ENCODE measurements at regions not wholly inside any gene's neighbourhood (a gene's known extent, or its start where the extent isn't known, plus 50 kb on each side); places are given as distances from the start of the nearest gene placed in this dataset.
A peak's percentile ranks its signal among the peaks of the same experiment; 100 is the strongest.

GRCh38 chr14:42710071-42710470, 1103.4 kb downstream of the LRFN5 start:
- ChIA-PET CTCF (no interaction called here), POLR2A (ENCODE audit: unreplicated experiment) (interaction anchor here (0.5 kb wide), 1 partner anchor 106 kb away, joined by 3 read pairs; no protein-coding TSS in a partner anchor)
- no peak overlapping the region for H3K9ac ChIP-seq (ENCODE audit: low read length)

GRCh38 chr14:42703501-42703900, 1096.8 kb downstream of the LRFN5 start:
- no peaks in the 10 kb centered on the region for H3K36me3 ChIP-seq (ENCODE audit: low read depth, low read length)
- H3K9me3 ChIP-seq (ENCODE audit: low read length), result no peaks in the 10 kb centered on the region
- H3K27me3 ChIP-seq (ENCODE audit: low read length), result no peaks in the 10 kb centered on the region
- no peak overlapping the region for H3K4me3 ChIP-seq (ENCODE audit: low read length)
- intact Hi-C loops (cut with micrococcal nuclease), result no loop called here
- ChIA-PET CTCF (no interaction called here), POLR2A (ENCODE audit: unreplicated experiment) (no interaction called here)
- no peaks in the 10 kb centered on the region for H3K79me2 ChIP-seq (ENCODE audit: low read length)
- H4K20me1 ChIP-seq (ENCODE audit: low read length), result no peaks in the 10 kb centered on the region
- H3K9ac ChIP-seq (ENCODE audit: low read length), result no peak overlapping the region
- TF ChIP-seq EZH2 (IDR thresholded peaks at IDR 0.05; ENCODE audit: low read length, unreplicated experiment) (no peak), EZH2phosphoT487 (IDR thresholded peaks at IDR 0.05; ENCODE audit: borderline replicate concordance, low read length) (no peak), CTCF (conservative IDR thresholded peaks at IDR 0.05; ENCODE audit: low read depth, low read length) (no peak)
- DNase-seq (no peak), ATAC-seq (no peak)
- no peaks in the 10 kb centered on the region for H3K9me2 ChIP-seq (replicated peaks; ENCODE audit: low read length)
- H3F3A ChIP-seq (ENCODE audit: low read length, unreplicated experiment), result no peaks in the 10 kb centered on the region
- no peak overlapping the region for H2AFZ ChIP-seq (ENCODE audit: low read length)
- BruUV-seq (replicated peaks), result no TSS peak
- no peak overlapping the region for H3K4me2 ChIP-seq (ENCODE audit: low read length)
- H3K4me1 ChIP-seq (ENCODE audit: insufficient read depth, low read length), result no peaks in the 10 kb centered on the region
- H3K27ac ChIP-seq (ENCODE audit: low read length), result no peak overlapping the region

More at GRCh38 chr14:42710071-42710470, 1103.4 kb downstream of the LRFN5 start:
- H3K4me2 ChIP-seq (ENCODE audit: low read length), result peak overlapping the region; percentile 49
- no peak overlapping the region for H3K4me3 ChIP-seq (ENCODE audit: low read length)
- intact Hi-C loops (cut with micrococcal nuclease), result no loop called here
- H2AFZ ChIP-seq (ENCODE audit: low read length), result 0 out of 2 replicates have a peak overlapping the region, but pooled peaks have one; percentile 21
- no peaks in the 10 kb centered on the region for H3K79me2 ChIP-seq (ENCODE audit: low read length)
- ATAC-seq (peak; percentile 71), DNase-seq (peak; percentile 70)
- H3F3A ChIP-seq (ENCODE audit: low read length, unreplicated experiment), result no peaks in the 10 kb centered on the region
- H3K9me3 ChIP-seq (ENCODE audit: low read length), result peaks cover 7% of the 10 kb centered on the region; the same call in 1 of the 2 replicates
- no peaks in the 10 kb centered on the region for H3K9me2 ChIP-seq (replicated peaks; ENCODE audit: low read length)
- H3K27me3 ChIP-seq (ENCODE audit: low read length), result no peaks in the 10 kb centered on the region
- peaks cover 8% of the 10 kb centered on the region for H3K4me1 ChIP-seq (ENCODE audit: insufficient read depth, low read length)
- no peaks in the 10 kb centered on the region for H4K20me1 ChIP-seq (ENCODE audit: low read length)
- no peak for TF ChIP-seq CTCF (conservative IDR thresholded peaks at IDR 0.05; ENCODE audit: low read depth, low read length)
- no peak for TF ChIP-seq EZH2 (IDR thresholded peaks at IDR 0.05; ENCODE audit: low read length, unreplicated experiment)
- TF ChIP-seq EZH2phosphoT487 (IDR thresholded peaks at IDR 0.05; ENCODE audit: borderline replicate concordance, low read length), result no peak
- H3K27ac ChIP-seq (ENCODE audit: low read length), result no peak overlapping the region
- H3K36me3 ChIP-seq (ENCODE audit: low read depth, low read length), result peaks cover 6% of the 10 kb centered on the region; the same call in 1 of the 2 replicates
- no TSS peak for BruUV-seq (replicated peaks)

- Histone ChIP-seq H3K9me3 (ENCODE audit: low read length) (no peaks in the 10 kb centered on the region), H3K9me2 (replicated peaks; ENCODE audit: low read length) (no peaks in the 10 kb centered on the region), H3K36me3 (ENCODE audit: low read depth, low read length) (no peaks in the 10 kb centered on the region), H3K4me2 (ENCODE audit: low read length) (no peak overlapping the region), H4K20me1 (ENCODE audit: low read length) (no peaks in the 10 kb centered on the region), H3K79me2 (ENCODE audit: low read length) (no peaks in the 10 kb centered on the region), H3K9ac (ENCODE audit: low read length) (no peak overlapping the region), H3K4me3 (ENCODE audit: low read length) (no peak overlapping the region), H3K4me1 (ENCODE audit: insufficient read depth, low read length) (no peaks in the 10 kb centered on the region), H3F3A (ENCODE audit: low read length, unreplicated experiment) (no peaks in the 10 kb centered on the region), H2AFZ (ENCODE audit: low read length) (no peak overlapping the region), H3K27ac (ENCODE audit: low read length) (no peak overlapping the region), H3K27me3 (ENCODE audit: low read length) (no peaks in the 10 kb centered on the region)
- no TSS peak for BruUV-seq (replicated peaks)
- ATAC-seq (no peak), DNase-seq (no peak)
- intact Hi-C loops (cut with micrococcal nuclease), result no loop called here
- CTCF ChIA-PET, result no interaction called here
- TF ChIP-seq CTCF (conservative IDR thresholded peaks at IDR 0.05; ENCODE audit: low read depth, low read length), result no peak
- TF ChIP-seq EZH2 (IDR thresholded peaks at IDR 0.05; ENCODE audit: low read length, unreplicated experiment), result no peak
- TF ChIP-seq EZH2phosphoT487 (IDR thresholded peaks at IDR 0.05; ENCODE audit: borderline replicate concordance, low read length), result no peak
- POLR2A ChIA-PET (ENCODE audit: unreplicated experiment), result no interaction called here
These were observed 1080.7 kb downstream of the LRFN5 start for GRCh38 chr14:42687421-42687820.

All from PC-3 (cell line).